ENCODE measurements at regions not wholly inside any gene's neighbourhood (a gene's known extent, or its start where the extent isn't known, plus 50 kb on each side); places are given as distances from the start of the nearest gene placed in this dataset.

DNA sequence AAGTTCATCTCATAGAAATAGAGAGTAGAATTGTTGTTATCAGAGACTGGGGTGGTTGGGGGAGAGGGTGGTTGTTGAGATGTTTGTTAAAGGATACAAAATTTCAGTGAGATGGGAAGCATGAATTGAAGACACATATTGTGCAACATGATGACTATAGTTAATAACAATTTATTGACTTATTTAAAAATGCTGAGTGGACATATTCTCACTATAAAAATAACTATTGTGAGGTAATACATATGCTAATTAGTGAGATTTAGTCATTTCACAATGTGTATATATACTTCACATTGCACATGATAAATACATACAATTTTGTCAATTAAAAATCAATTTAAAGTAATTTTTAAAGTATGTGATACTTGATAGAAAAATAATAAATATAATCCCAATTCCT lies 722.5 kb upstream of the CHD1 start:
- no peaks in the 10 kb centered on the region for H3K36me3 ChIP-seq
- no peaks in the 10 kb centered on the region for H3K4me1 ChIP-seq
- no peak overlapping the region for H3K4me3 ChIP-seq (ENCODE audit: low read depth, low read length)
- no peak for TF ChIP-seq CTCF (IDR thresholded peaks at IDR 0.05; ENCODE audit: low read depth, low read length)
- H3K27me3 ChIP-seq = no peaks in the 10 kb centered on the region
- DNase-seq = no peak
- no peaks in the 10 kb centered on the region for H3K9me3 ChIP-seq

- no peak for DNase-seq
- TF ChIP-seq CTCF (IDR thresholded peaks at IDR 0.05; ENCODE audit: low read depth, low read length) = no peak
- Histone ChIP-seq H3K27me3 (no peaks in the 10 kb centered on the region), H3K9me3 (no peaks in the 10 kb centered on the region), H3K4me1 (no peaks in the 10 kb centered on the region), H3K4me3 (ENCODE audit: low read depth, low read length) (no peak overlapping the region), H3K36me3 (no peaks in the 10 kb centered on the region)
Observed at GRCh38 chr5:99646011-99646647, 717.3 kb upstream of the CHD1 start.

DNA sequence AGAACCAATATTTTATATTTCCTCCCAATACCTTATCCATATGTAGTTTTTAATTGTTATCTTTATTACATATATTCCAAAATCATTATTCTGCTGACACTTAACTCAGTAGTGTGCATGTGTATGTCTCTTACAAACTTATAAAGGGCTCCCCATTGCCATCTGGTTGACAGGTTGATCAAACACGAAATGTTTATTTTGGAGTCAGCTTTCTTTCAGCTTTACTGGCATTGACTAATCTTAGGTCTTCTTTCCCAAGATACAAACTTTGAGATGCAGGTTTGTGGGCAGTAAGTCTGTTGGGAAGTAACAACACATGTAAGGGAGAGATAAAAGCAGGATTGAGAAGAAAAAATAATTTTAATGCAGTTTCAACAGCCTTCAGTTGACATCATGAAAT lies 716.0 kb upstream of the CHD1 start:
- no peaks in the 10 kb centered on the region for H3K27me3 ChIP-seq
- H3K36me3 ChIP-seq = no peaks in the 10 kb centered on the region
- DNase-seq = no peak
- TF ChIP-seq CTCF (IDR thresholded peaks at IDR 0.05; ENCODE audit: low read depth, low read length) = no peak
- H3K4me1 ChIP-seq = no peaks in the 10 kb centered on the region
- H3K9me3 ChIP-seq = no peaks in the 10 kb centered on the region
- no peak overlapping the region for H3K4me3 ChIP-seq (ENCODE audit: low read depth, low read length)

DNA sequence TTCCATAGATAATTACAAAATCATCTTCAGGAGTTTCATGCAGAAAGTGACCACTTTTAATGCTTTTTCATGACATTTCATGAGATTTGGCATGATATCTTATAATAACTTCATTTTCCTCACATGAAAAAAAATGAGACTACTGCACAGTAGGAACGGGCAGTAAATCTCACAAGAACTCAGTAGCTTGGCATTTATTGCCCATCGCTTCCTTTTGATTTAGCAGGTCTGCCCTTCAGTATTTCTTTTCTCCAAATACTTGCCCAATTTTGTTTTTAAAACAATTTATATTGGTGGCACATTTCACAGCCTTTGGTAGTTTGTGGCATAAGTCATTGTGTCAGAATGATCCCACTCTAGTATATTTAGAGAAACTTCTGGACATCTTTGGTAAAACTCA lies 711.8 kb upstream of the CHD1 start:
- TF ChIP-seq CTCF (IDR thresholded peaks at IDR 0.05; ENCODE audit: low read depth, low read length) = no peak
- H3K36me3 ChIP-seq = no peaks in the 10 kb centered on the region
- no peak for DNase-seq
- no peaks in the 10 kb centered on the region for H3K27me3 ChIP-seq
- no peaks in the 10 kb centered on the region for H3K4me1 ChIP-seq
- H3K9me3 ChIP-seq = no peaks in the 10 kb centered on the region
- H3K4me3 ChIP-seq (ENCODE audit: low read depth, low read length) = no peak overlapping the region

DNA sequence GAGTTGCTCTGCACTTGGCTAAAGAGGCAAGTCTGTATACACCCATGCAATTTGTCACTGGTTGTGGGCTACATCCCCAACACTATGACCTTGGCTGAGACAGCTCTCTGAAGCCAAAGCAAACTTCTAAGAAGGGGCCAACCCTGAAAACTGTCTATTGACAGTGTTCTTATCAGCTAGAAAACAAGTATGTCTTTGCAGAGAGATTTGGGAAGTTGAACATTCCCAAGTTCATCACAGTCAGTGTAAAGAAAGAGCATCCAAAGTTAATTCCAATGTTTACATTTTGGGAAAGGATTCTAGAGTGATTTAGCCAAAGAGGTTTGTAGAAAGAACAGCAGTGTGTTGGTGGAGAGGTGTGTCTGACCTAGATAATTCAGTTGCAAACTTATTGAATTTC lies 711.1 kb upstream of the CHD1 start:
- no peaks in the 10 kb centered on the region for H3K4me1 ChIP-seq

More for the DNA sequence above, 711.1 kb upstream of the CHD1 start:
- Histone ChIP-seq H3K4me3 (ENCODE audit: low read depth, low read length) (no peak overlapping the region), H3K9me3 (no peaks in the 10 kb centered on the region), H3K36me3 (no peaks in the 10 kb centered on the region), H3K27me3 (no peaks in the 10 kb centered on the region)
- no peak for DNase-seq
- no peak for TF ChIP-seq CTCF (IDR thresholded peaks at IDR 0.05; ENCODE audit: low read depth, low read length)
